SH-SY5Y (cell line): ENCODE measurements at regions not wholly inside any gene's neighbourhood (a gene's known extent, or its start where the extent isn't known, plus 50 kb on each side); places are given as distances from the start of the nearest gene placed in this dataset.

Source experiments
- GATA2 ChIP-seq: IDR thresholded peaks from 2 replicates; pipeline ENCODE4 v1.6.1; 2011; ENCODE audit warnings: mild to moderate bottlenecking, low read depth, low read length
- GATA3 ChIP-seq: IDR thresholded peaks from 2 replicates; pipeline ENCODE4 v1.6.1; 2011; ENCODE audit warnings: low read depth, mild to moderate bottlenecking, low read length, moderate library complexity

DNA sequence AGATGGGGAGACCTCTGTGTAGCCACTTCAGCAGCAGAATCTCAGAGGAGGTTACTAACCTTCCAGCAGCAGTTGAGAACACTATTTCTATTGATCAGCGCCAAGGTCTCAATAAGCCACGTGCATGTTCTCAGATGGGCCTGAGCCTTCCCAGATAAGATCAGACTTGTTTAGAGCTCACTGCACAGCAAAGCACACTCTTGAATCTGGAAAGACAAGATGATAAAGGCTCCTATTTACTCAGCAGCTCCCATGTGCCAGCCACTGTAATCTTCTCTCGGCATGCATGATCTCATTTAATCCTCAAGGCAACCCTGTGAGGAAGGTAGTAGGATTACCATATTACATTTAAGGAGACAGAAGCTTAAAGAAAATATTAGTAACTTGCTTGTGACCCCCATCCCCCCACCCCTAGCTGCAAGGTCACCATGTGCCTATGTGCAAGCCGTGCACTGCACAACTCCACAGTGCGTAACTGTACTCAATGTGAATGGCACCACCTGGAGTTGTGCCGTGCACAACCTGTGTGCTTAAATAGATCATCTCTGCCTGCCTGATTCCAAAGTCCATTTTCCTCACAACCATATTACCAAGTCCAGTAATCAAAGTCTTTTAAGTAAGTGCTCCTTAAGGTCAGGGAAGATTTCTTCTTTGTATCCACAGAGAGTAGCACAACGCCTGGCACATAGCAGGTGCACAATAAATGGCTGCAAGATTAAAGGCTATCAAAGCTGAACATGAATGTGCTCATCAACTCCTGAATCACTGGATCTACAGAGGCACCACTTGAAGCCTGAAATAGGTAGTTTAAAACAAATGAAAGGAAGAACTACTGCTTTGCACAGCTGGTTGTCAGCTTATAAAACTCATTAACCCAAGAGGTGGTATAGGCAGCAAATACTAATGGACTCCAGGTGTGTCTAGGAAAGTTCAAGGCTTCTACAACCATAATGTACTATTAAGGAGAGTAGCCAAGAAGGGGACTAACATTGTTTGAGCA, 293.8 kb downstream of the BUD13 start:
- TF ChIP-seq GATA2 (no peak), GATA3 (no peak)

GRCh38 chr11:116478205-116478604, 294.6 kb downstream of the BUD13 start:
- TF ChIP-seq GATA2 (no peak), GATA3 (no peak)

DNA sequence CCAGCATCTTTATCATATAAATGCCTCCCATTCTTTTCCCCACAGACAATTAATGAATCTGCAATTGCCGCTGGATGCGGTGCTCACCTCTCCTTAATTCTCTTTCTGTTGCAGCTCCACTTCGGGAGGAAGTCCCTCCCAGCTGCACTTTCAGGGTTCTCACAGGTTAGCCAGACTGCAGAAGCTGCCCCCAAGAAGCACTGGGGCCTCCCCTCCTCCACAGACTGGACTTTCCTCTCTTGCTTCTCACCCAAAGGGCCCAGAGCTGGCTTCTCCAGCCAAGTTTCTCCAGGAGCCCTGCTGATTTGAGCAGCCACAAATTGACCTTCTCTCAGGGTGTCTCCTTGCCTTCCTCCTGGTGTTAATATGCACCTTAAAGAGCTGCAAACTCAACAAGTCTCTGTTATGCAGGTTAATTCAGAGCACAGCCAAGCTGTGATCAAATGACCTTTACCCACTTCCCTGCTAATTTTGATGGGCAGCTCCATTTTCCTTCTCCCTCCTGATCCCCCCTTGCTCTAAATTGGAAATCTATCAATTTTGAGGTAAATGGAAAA, 298.9 kb downstream of the BUD13 start:
- TF ChIP-seq GATA3 (no peak), GATA2 (no peak)

DNA sequence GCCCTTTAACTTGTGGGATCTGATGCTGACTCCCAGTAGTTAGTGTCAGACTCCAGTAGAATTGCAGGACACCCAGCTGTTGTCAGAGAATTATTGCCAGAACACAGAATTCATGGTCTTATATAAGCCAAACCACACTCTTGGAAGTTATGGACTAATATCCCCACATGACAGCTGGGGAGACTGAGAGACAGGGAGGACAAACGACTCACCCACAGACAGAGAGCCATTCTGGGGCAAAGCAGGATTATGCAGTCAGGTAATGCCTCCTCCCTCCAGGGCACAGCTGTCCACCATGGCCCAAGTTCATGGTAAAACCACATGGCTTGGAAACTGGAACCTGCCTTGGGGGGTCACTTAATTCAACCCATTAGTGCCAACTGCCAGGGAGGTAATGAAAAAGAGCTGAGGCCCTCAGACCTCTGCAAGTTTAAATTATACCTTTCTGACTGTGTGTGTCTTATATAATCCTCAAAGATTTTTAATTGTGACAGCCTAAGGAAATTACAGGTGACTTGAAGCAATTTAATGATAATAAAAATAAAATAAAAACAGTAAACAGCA, 299.5 kb downstream of the BUD13 start:
- TF ChIP-seq GATA3 = no peak
- no peak for TF ChIP-seq GATA2

DNA sequence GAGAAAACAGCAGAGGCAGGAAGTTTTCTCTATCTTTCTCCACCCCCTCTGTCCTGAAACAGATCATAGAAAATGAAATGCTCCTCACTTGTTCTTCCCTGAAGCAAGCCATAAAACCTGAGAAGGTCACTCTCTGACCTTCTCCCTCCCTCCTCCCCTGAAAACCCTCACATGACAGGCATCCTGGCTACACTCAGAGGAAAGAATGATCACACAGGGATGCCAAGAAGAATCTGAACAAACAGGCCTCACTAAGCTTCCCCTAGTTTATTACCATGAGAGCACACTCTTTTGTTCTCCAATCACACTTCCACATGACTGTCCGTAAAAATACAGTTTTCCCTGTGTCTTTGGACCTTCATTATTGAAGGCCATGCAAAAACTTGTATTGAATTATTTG, 300.1 kb downstream of the BUD13 start:
- TF ChIP-seq GATA2 (no peak), GATA3 (no peak)

- TF ChIP-seq GATA2 (no peak), GATA3 (no peak)
Measured at GRCh38 chr11:116471608-116472256, 301.1 kb downstream of the BUD13 start.

- no peak for TF ChIP-seq GATA3
- no peak for TF ChIP-seq GATA2
Measured at GRCh38 chr11:116468699-116469098, 304.1 kb downstream of the BUD13 start.

DNA sequence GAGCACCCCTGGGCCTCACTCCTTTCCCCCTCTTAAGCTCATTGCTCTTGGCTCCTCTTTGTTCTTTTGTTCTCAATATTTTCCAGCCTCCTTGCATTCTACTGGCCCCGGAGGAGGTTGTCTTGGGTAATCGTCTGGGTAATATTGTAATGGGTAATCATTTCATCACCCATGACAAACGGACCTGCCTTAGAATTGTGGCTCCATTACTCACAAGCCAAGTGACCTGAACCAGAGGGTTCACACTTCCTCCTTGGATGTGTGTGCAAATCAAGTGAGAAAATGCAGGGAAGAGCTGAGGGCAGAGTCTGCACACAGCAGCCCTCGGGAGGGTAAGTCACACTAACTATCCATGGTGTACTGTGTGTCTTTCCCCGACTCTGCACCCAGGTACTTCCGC, 305.0 kb downstream of the BUD13 start:
- TF ChIP-seq GATA3 (no peak), GATA2 (no peak)

- no peak for TF ChIP-seq GATA3
Measured at GRCh38 chr11:116466801-116467200, 306.0 kb downstream of the BUD13 start.

DNA sequence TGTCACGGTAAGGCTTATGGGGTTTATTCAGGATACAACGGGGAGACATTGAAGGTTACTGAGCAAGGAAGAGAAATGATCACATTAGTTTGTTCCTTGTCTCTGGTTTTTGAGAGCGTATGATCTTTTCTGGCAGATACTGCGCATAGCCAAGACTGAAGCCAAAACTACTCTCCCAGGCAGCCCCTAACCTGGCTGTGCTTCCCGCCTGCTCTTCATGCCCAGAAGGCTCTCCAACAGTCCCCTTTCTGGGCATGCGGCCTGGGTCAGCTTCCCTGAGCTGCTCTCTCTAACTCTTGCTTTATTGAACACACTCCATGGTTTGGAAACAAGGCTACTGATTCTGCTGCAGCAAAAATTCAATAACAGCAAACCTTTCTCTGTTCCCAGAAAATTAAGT, 306.6 kb downstream of the BUD13 start:
- TF ChIP-seq GATA3 = 0 out of 2 replicates have a peak, but pooled peaks have one; percentile 2
- no peak for TF ChIP-seq GATA2

- TF ChIP-seq GATA3 (no peak), GATA2 (no peak)
Measured at GRCh38 chr11:116465056-116465455, 307.7 kb downstream of the BUD13 start.

GRCh38 chr11:116461789-116462188, 311.0 kb downstream of the BUD13 start:
- TF ChIP-seq GATA3 (no peak), GATA2 (no peak)

DNA sequence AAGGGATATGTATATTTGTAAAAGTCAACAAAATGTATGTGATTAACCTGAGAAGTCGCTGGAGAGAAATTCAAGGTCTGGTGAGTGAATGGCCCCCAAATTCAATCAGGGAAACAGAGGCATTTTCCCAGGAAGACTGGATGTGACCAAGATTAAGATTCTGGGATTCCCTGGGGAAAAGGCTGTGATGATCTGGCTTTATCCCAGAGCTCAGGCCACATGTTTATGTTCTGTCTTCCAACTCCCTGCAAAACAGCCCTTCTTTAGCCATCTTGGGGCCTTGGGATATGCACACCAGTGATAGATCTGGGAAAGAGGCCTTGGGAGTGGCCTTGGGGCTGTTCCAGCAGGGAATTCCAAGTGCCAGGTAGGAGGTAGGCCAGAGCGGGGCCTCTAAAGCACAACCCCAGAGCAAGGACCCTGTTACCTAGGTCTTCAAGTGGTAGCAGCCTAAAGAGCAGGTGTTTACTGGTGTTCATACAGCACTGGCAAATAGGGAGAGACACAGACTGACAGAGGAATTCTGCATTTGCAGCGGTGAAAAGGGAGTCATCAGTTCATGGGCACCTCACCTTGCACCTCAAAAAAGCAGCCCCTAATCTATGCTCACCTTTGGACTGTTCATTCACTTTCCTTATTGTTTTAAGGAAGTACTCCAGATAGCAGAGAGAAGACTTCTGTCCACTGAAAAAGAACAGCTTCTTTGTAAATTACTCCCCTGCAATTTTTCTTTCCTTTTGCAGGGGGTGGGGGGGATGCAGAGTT, 312.4 kb downstream of the BUD13 start:
- no peak for TF ChIP-seq GATA3
- TF ChIP-seq GATA2 = no peak
